ENCODE measurements at regions not wholly inside any gene's neighbourhood (a gene's known extent, or its start where the extent isn't known, plus 50 kb on each side); places are given as distances from the start of the nearest gene placed in this dataset.

DNA sequence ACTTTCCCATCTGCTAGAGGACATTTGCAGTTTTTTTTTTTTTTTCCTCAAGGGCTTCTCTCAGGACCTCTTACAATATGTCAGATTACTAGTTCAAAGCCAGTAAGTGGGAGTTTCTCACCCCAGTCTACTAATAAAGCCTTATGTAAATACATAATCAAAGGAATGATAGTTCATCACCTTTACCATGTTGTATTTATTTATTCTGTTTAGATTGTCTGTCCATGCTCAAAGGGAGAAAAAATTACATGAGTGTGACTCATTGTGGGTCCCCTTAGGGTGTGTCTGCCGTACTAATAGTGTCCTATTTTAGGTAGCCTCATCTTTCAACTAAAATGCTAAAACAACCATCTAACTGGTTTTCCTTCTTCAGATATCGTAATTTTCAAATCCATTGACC is 917.6 kb downstream of the EPHA3 start:
- WGBS (ENCODE audit: missing lambda C conversion rate), result 1% methylated on average over 2 of the region's 2 CpGs
- DNase-seq (ENCODE audit: low read depth in 1 of 2, low spot score in 1 of 2) (no peak), ATAC-seq (no peak), FAIRE-seq (no peak)
- TF ChIP-seq, protein P1, sequence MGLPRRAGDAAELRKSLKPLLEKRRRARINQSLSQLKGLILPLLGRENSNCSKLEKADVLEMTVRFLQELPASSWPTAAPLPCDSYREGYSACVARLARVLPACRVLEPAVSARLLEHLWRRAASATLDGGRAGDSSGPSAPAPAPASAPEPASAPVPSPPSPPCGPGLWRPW (IDR thresholded peaks at IDR 0.05), result no peak
- TF ChIP-seq E2F6 (IDR thresholded peaks at IDR 0.05; ENCODE audit: borderline replicate concordance, low read depth), result no peak
- no peak for TF ChIP-seq KDM1A (IDR thresholded peaks at IDR 0.05; ENCODE audit: low read depth)
- TF ChIP-seq, protein P2, sequence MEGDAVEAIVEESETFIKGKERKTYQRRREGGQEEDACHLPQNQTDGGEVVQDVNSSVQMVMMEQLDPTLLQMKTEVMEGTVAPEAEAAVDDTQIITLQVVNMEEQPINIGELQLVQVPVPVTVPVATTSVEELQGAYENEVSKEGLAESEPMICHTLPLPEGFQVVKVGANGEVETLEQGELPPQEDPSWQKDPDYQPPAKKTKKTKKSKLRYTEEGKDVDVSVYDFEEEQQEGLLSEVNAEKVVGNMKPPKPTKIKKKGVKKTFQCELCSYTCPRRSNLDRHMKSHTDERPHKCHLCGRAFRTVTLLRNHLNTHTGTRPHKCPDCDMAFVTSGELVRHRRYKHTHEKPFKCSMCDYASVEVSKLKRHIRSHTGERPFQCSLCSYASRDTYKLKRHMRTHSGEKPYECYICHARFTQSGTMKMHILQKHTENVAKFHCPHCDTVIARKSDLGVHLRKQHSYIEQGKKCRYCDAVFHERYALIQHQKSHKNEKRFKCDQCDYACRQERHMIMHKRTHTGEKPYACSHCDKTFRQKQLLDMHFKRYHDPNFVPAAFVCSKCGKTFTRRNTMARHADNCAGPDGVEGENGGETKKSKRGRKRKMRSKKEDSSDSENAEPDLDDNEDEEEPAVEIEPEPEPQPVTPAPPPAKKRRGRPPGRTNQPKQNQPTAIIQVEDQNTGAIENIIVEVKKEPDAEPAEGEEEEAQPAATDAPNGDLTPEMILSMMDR (IDR thresholded peaks at IDR 0.05), result no peak
- no peak for TF ChIP-seq HEYL (CRISPR knock-in tag; IDR thresholded peaks at IDR 0.05)
- no peak for TF ChIP-seq HOXA7 (CRISPR knock-in tag; IDR thresholded peaks at IDR 0.05)
- ChIA-PET POLR2A (no interaction called here), CTCF (interaction anchor here (0.7 kb wide), 1 partner anchor 214 kb away, joined by 3 read pairs; no protein-coding TSS in a partner anchor)
- Histone ChIP-seq H3K4me2 (no peak overlapping the region), H3K4me1 (no peaks in the 10 kb centered on the region), H3K4me3 (no peak overlapping the region), H3K9me3 (no peaks in the 10 kb centered on the region), H3K27ac (no peak overlapping the region)

- DNase-seq (ENCODE audit: low read depth in 1 of 2, low spot score in 1 of 2) (no peak), ATAC-seq (no peak), FAIRE-seq (no peak)
- no peak overlapping the region for H3K4me3 ChIP-seq
- TF ChIP-seq PHF8 (IDR thresholded peaks at IDR 0.05; ENCODE audit: borderline replicate concordance, low read depth), result no peak
- no peak for TF ChIP-seq E2F6 (IDR thresholded peaks at IDR 0.05; ENCODE audit: borderline replicate concordance, low read depth)
- WGBS (ENCODE audit: missing lambda C conversion rate), result 3% methylated on average over 2 of the region's 2 CpGs
- H3K27ac ChIP-seq, result no peak overlapping the region
- H3K4me2 ChIP-seq, result no peak overlapping the region
- no peaks in the 10 kb centered on the region for H3K9me3 ChIP-seq
- no peaks in the 10 kb centered on the region for H3K4me1 ChIP-seq
- ChIA-PET CTCF (no interaction called here), POLR2A (no interaction called here)
Observed at GRCh38 chr3:90026406-90026805, 919.0 kb downstream of the EPHA3 start.

GRCh38 chr3:90031121-90031520 is 923.7 kb downstream of the EPHA3 start:
- ATAC-seq (no peak), FAIRE-seq (no peak), DNase-seq (ENCODE audit: low read depth in 1 of 2, low spot score in 1 of 2) (no peak)
- CTCF ChIA-PET, result no interaction called here
- H3K9me3 ChIP-seq, result no peaks in the 10 kb centered on the region
- no peak overlapping the region for H3K4me2 ChIP-seq
- POLR2A ChIA-PET, result no interaction called here
- no peak overlapping the region for H3K4me3 ChIP-seq
- no peak overlapping the region for H3K27ac ChIP-seq
- TF ChIP-seq ELK1 (IDR thresholded peaks at IDR 0.05; ENCODE audit: low read depth, low read length), result no peak
- TF ChIP-seq, protein P3, sequence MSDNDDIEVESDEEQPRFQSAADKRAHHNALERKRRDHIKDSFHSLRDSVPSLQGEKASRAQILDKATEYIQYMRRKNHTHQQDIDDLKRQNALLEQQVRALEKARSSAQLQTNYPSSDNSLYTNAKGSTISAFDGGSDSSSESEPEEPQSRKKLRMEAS (IDR thresholded peaks at IDR 0.05), result no peak
- TF ChIP-seq PHF8 (IDR thresholded peaks at IDR 0.05; ENCODE audit: borderline replicate concordance, low read depth), result no peak
- TF ChIP-seq RAD21 (conservative IDR thresholded peaks at IDR 0.05 in 1 of 2, IDR thresholded peaks at IDR 0.05 in 1 of 2), result no peak
- no peak for TF ChIP-seq PBX3 (IDR thresholded peaks at IDR 0.05)
- TF ChIP-seq CHD2 (IDR thresholded peaks at IDR 0.05; ENCODE audit: low read length, partially characterized antibody), result no peak
- TF ChIP-seq TFCP2L1 (CRISPR knock-in tag; IDR thresholded peaks at IDR 0.05), result no peak
- no peak for TF ChIP-seq HOXB13 (CRISPR knock-in tag; IDR thresholded peaks at IDR 0.05; ENCODE audit: low read depth)
- no peak for TF ChIP-seq MYC (IDR thresholded peaks at IDR 0.05; ENCODE audit: borderline replicate concordance, low read length)
- no peak for TF ChIP-seq EHMT2 (IDR thresholded peaks at IDR 0.05; ENCODE audit: low read depth)
- TF ChIP-seq POLR2A (IDR thresholded peaks at IDR 0.05; ENCODE audit: low read length), result no peak
- TF ChIP-seq JUNB (IDR thresholded peaks at IDR 0.05), result no peak
- no peak for TF ChIP-seq RCOR1 (IDR thresholded peaks at IDR 0.05; ENCODE audit: low read depth, low read length)
- H3K4me1 ChIP-seq, result no peaks in the 10 kb centered on the region
